Keratinocyte (primary cell): ENCODE measurements at regions not wholly inside any gene's neighbourhood (a gene's known extent, or its start where the extent isn't known, plus 50 kb on each side); places are given as distances from the start of the nearest gene placed in this dataset.

Experiments
- DNase-seq: peaks from one replicate; pipeline ENCODE4 v3.0.0-alpha.2; 2011; ENCODE audit warnings: low read depth, missing footprints, low spot score
- FAIRE-seq: peaks from 2 replicates; lab custom pipeline; 2011; peaks lifted over from hg19 to GRCh38; lab: Jason Lieb, UNC
- H2AFZ ChIP-seq: 2 replicates; pipeline ENCODE4 v1.6.0; 2012; ENCODE audit warnings: low read length, control low read depth, inconsistent platforms; ENCODE audit not compliant: control insufficient read depth
- H3K27ac ChIP-seq: 2 replicates; pipeline ENCODE4 v1.5.1; 2011; ENCODE audit warnings: low read length; ENCODE audit not compliant: control insufficient read depth, insufficient read depth
- H3K27me3 ChIP-seq: 3 replicates; pipeline ENCODE4 v1.6.0; 2011; ENCODE audit warnings: low read length; ENCODE audit not compliant: control insufficient read depth, insufficient read depth; ENCODE audit errors: extremely low read depth
- H3K36me3 ChIP-seq, 2 experiments: 2 replicates in 1 of 2; 3 replicates in 1 of 2; pipeline ENCODE4 v1.5.1; 2011; ENCODE audit warnings: low read length in 2 of 2, mild to moderate bottlenecking in 1 of 2; ENCODE audit not compliant: control insufficient read depth in 2 of 2, insufficient read depth in 2 of 2; ENCODE audit errors: extremely low read depth in 1 of 2
- H3K4me1 ChIP-seq: 3 replicates; pipeline ENCODE4 v1.5.1; 2011; ENCODE audit warnings: low read length; ENCODE audit not compliant: control insufficient read depth, insufficient read depth; ENCODE audit errors: extremely low read depth
- H3K4me2 ChIP-seq: 3 replicates; pipeline ENCODE4 v1.6.0; 2011; ENCODE audit warnings: low read depth, low read length; ENCODE audit not compliant: control insufficient read depth, insufficient read depth; ENCODE audit errors: extremely low read depth
- H3K4me3 ChIP-seq, 3 experiments: fragments of 200-600 bp in 1 of 3; sonication (generic) in 1 of 3; 2 replicates in 2 of 3; 3 replicates in 1 of 3; pipeline ENCODE4 v1.5.1; 2011 to 2016; ENCODE audit warnings: low read length in 3 of 3, mild to moderate bottlenecking in 3 of 3, control low read depth in 2 of 3, inconsistent platforms in 1 of 3, low read depth in 1 of 3, mixed read lengths in 1 of 3, mixed run types in 1 of 3, moderate library complexity in 1 of 3; ENCODE audit not compliant: control insufficient read depth in 2 of 3, insufficient read depth in 2 of 3; ENCODE audit errors: extremely low read depth in 1 of 3
- H3K79me2 ChIP-seq: 2 replicates; pipeline ENCODE4 v1.6.0; 2012; ENCODE audit warnings: low read length; ENCODE audit not compliant: control insufficient read depth, insufficient read depth
- H3K9ac ChIP-seq: 3 replicates; pipeline ENCODE4 v1.6.0; 2011; ENCODE audit warnings: low read length; ENCODE audit not compliant: control insufficient read depth, insufficient read depth; ENCODE audit errors: extremely low read depth
- H3K9me1 ChIP-seq: 3 replicates; pipeline ENCODE4 v1.6.0; 2011; ENCODE audit warnings: low read length; ENCODE audit not compliant: control insufficient read depth, insufficient read depth; ENCODE audit errors: extremely low read depth
- H3K9me3 ChIP-seq: 2 replicates; pipeline ENCODE4 v1.5.1; 2012; ENCODE audit warnings: low read depth, low read length; ENCODE audit not compliant: control insufficient read depth
- H4K20me1 ChIP-seq: 3 replicates; pipeline ENCODE4 v1.6.0; 2011; ENCODE audit warnings: low read length; ENCODE audit not compliant: control insufficient read depth, insufficient read depth; ENCODE audit errors: extremely low read depth
- EZH2 ChIP-seq: IDR thresholded peaks from one replicate; pipeline ENCODE4 v1.6.1; 2012; ENCODE audit warnings: inconsistent platforms, mild to moderate bottlenecking, low read length, moderate library complexity
- dilution Hi-C: fragments of 300-500 bp; cut with MboI; formaldehyde crosslinking; loops from one replicate; pipeline ENCODE4 v1.7.0; 2020; ENCODE audit warnings: low sequenced_read_pairs; ENCODE audit not compliant: extremely low pct_ligation_motif_present
- TF ChIP-seq, protein P1 (sequence below), 3 experiments: IDR thresholded peaks in 1 of 3; conservative IDR thresholded peaks in 1 of 3; optimal IDR thresholded peaks in 1 of 3; 2 replicates in 2 of 3; 3 replicates in 1 of 3; pipeline versions ENCODE3 to v1.5.1; 2011; ENCODE audit warnings: low read length in 3 of 3, mild to moderate bottlenecking in 3 of 3, moderate library complexity in 2 of 3, control low read depth in 1 of 3, inconsistent platforms in 1 of 3; ENCODE audit not compliant: insufficient read depth in 2 of 3; ENCODE audit errors: extremely low read depth in 1 of 3

DNA sequence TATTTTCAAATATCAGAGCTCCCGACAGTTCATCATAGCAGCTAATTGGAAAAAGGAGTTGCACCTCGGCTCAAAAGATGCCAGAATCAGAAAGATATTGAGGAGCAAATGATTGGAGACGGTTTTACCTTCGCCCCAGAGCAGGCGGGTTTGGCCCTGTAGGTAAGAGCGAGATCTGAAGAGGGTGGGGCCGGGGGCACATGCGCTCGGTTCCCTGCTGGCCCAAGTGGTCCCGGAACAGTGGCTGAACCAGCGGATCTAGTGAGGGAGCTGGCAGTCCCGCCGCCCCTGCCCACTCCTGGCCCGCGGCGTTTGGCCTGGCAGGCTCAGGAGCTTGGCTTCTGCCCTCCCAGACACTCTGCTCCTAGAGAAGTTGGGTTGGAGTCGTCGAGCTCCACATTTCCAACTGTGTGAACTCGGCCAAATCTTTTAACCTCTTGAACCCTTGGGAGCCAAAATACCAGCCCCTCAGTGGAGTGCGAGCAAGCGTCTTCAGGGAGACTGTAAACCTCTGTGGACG, 79.1 kb downstream of the RHCG start:
- Histone ChIP-seq H3K27me3 (peaks cover 60% of the 10 kb centered on the region), H3K4me3 (no peak overlapping the region), H3K4me1 (peaks cover 20% of the 10 kb centered on the region), H3K9me1 (no peaks in the 10 kb centered on the region), H2AFZ (no peak overlapping the region), H3K9ac (no peak overlapping the region), H3K4me2 (no peak overlapping the region), H3K27ac (no peak overlapping the region), H3K9me3 (no peaks in the 10 kb centered on the region), H3K36me3 (no peaks in the 10 kb centered on the region), H3K79me2 (no peaks in the 10 kb centered on the region), H4K20me1 (no peaks in the 10 kb centered on the region)
- peak; percentile 13 for TF ChIP-seq EZH2
- TF ChIP-seq, protein P1, sequence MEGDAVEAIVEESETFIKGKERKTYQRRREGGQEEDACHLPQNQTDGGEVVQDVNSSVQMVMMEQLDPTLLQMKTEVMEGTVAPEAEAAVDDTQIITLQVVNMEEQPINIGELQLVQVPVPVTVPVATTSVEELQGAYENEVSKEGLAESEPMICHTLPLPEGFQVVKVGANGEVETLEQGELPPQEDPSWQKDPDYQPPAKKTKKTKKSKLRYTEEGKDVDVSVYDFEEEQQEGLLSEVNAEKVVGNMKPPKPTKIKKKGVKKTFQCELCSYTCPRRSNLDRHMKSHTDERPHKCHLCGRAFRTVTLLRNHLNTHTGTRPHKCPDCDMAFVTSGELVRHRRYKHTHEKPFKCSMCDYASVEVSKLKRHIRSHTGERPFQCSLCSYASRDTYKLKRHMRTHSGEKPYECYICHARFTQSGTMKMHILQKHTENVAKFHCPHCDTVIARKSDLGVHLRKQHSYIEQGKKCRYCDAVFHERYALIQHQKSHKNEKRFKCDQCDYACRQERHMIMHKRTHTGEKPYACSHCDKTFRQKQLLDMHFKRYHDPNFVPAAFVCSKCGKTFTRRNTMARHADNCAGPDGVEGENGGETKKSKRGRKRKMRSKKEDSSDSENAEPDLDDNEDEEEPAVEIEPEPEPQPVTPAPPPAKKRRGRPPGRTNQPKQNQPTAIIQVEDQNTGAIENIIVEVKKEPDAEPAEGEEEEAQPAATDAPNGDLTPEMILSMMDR (optimal IDR thresholded peaks at IDR 0.05 in 1 of 3, IDR thresholded peaks at IDR 0.05 in 1 of 3, conservative IDR thresholded peaks at IDR 0.05 in 1 of 3; ENCODE audit: extremely low read depth in 1 of 3, insufficient read depth in 2 of 3, low read length in 3 of 3), result no peak
- DNase-seq (no peak), FAIRE-seq (no peak)
- dilution Hi-C loops, result no loop called here

GRCh38 chr15:89416339-89417183, 79.8 kb downstream of the RHCG start:
- peaks cover 60% of the 10 kb centered on the region for H3K27me3 ChIP-seq
- H3K9me1 ChIP-seq, result no peaks in the 10 kb centered on the region
- peaks cover 27% of the 10 kb centered on the region for H3K4me1 ChIP-seq
- H3K9ac ChIP-seq, result no peak overlapping the region
- H2AFZ ChIP-seq, result no peak overlapping the region
- peak; percentile 46 for DNase-seq
- H3K9me3 ChIP-seq, result no peaks in the 10 kb centered on the region
- TF ChIP-seq EZH2, result peak; percentile 77
- TF ChIP-seq, protein P1 (optimal IDR thresholded peaks at IDR 0.05 in 1 of 3, IDR thresholded peaks at IDR 0.05 in 1 of 3, conservative IDR thresholded peaks at IDR 0.05 in 1 of 3; ENCODE audit: extremely low read depth in 1 of 3, insufficient read depth in 2 of 3, low read length in 3 of 3), result peak; percentile 77 to 97 (median 96)
- FAIRE-seq, result peak; percentile 39
- H4K20me1 ChIP-seq, result no peaks in the 10 kb centered on the region
- no peaks in the 10 kb centered on the region for H3K36me3 ChIP-seq
- H3K27ac ChIP-seq, result no peak overlapping the region
- dilution Hi-C loops, result no loop called here
- H3K79me2 ChIP-seq, result no peaks in the 10 kb centered on the region
- no peak overlapping the region for H3K4me2 ChIP-seq
- no peak overlapping the region for H3K4me3 ChIP-seq
